ENCODE measurements at regions not wholly inside any gene's neighbourhood (a gene's known extent, or its start where the extent isn't known, plus 50 kb on each side); places are given as distances from the start of the nearest gene placed in this dataset.

DNA sequence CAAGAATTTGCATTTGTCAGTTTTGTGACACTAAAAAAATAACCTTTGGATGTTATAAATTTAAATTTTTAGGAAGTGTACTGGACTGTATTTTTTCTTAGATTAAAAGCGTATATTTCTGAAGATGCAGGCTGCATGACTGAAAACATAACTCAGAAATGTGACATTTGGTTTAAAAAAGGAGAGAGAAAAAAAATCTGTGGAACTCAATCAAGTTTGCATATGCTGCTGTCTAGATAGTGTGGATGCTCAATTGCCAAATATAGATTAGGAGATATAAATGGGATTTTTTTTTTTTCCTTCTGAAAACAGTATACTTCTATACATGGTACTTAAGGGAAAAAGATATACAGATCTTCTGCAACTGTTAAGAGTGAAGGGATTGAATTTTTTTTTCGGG is 402.3 kb downstream of the TAF11L14 start:
- H3K18ac ChIP-seq (ENCODE audit: low read length), result no peak overlapping the region
- no peaks in the 10 kb centered on the region for H3K79me1 ChIP-seq (ENCODE audit: low read length)
- no peak overlapping the region for H4K8ac ChIP-seq (ENCODE audit: low read depth, low read length)
- no peak overlapping the region for H2BK5ac ChIP-seq (ENCODE audit: low read depth, low read length, poor library complexity)
- no peaks in the 10 kb centered on the region for H3K27me3 ChIP-seq (ENCODE audit: insufficient read depth, low read length)
- no peak overlapping the region for H3K14ac ChIP-seq (ENCODE audit: low read length)
- no peak overlapping the region for H3K27ac ChIP-seq (ENCODE audit: low read depth, low read length)
- H3K9ac ChIP-seq (ENCODE audit: low read length), result no peak overlapping the region
- no peaks in the 10 kb centered on the region for H3K4me1 ChIP-seq (ENCODE audit: control insufficient read depth in 1 of 2, insufficient read depth in 2 of 2, low read length in 2 of 2)
- no peak overlapping the region for H4K12ac ChIP-seq (ENCODE audit: low read depth, low read length)
- H3K23ac ChIP-seq (ENCODE audit: low read length), result no peak overlapping the region
- no peak overlapping the region for H4K91ac ChIP-seq (ENCODE audit: low read depth, low read length)
- H3K4me2 ChIP-seq (ENCODE audit: low read length), result no peak overlapping the region
- H3K4ac ChIP-seq (ENCODE audit: low read depth, low read length), result no peak overlapping the region
- H2BK12ac ChIP-seq (ENCODE audit: low read length), result no peak overlapping the region
- H2AFZ ChIP-seq (ENCODE audit: insufficient read depth, low read length, poor library complexity), result no peak overlapping the region
- no peaks in the 10 kb centered on the region for H3K9me3 ChIP-seq (ENCODE audit: insufficient read depth, low read depth, low read length)
- no peak overlapping the region for H2AK5ac ChIP-seq (ENCODE audit: low read length)
- no peak overlapping the region for H3K4me3 ChIP-seq (ENCODE audit: low read depth, low read length)
- H2BK120ac ChIP-seq (ENCODE audit: insufficient read depth, low read length, poor library complexity), result no peak overlapping the region
- H3K36me3 ChIP-seq (ENCODE audit: control insufficient read depth in 1 of 2, insufficient read depth in 2 of 2, low read length in 2 of 2), result no peaks in the 10 kb centered on the region
- DNase-seq, result no peak
- no peaks in the 10 kb centered on the region for H3K79me2 ChIP-seq (ENCODE audit: control insufficient read depth, insufficient read depth, low read length, poor library complexity)
- no CpG with 5 or more reads among the region's 2 CpGs for WGBS (ENCODE audit: extremely low coverage, insufficient coverage, insufficient read length)

DNA sequence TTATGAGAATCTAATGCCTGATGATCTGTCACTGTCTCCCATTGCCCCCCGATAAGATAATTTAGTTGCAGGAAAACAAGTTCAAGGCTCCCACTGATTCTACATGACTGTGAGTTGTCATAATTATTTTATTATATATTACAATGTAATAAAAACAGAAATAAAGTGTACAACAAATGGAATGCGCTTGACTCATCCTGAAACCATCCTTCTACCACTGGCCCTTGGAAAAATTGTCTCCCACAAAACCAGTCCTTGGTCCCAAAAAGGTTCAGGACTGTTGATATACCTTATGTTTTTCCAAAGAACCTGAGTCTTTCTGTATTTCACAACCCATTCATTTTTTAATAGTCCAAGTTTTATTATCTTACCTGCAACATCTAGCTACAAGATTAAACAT is 403.5 kb downstream of the TAF11L14 start:
- no peak for DNase-seq
- Histone ChIP-seq H3K9ac (ENCODE audit: low read length) (no peak overlapping the region), H3K79me1 (ENCODE audit: low read length) (no peaks in the 10 kb centered on the region), H3K18ac (ENCODE audit: low read length) (no peak overlapping the region), H4K12ac (ENCODE audit: low read depth, low read length) (no peak overlapping the region), H4K91ac (ENCODE audit: low read depth, low read length) (no peak overlapping the region), H3K27me3 (ENCODE audit: insufficient read depth, low read length) (no peaks in the 10 kb centered on the region), H3K4ac (ENCODE audit: low read depth, low read length) (no peak overlapping the region), H3K14ac (ENCODE audit: low read length) (no peak overlapping the region), H2BK5ac (ENCODE audit: low read depth, low read length, poor library complexity) (no peak overlapping the region), H4K8ac (ENCODE audit: low read depth, low read length) (no peak overlapping the region), H3K4me2 (ENCODE audit: low read length) (no peak overlapping the region), H3K36me3 (ENCODE audit: control insufficient read depth in 1 of 2, insufficient read depth in 2 of 2, low read length in 2 of 2) (no peaks in the 10 kb centered on the region), H3K79me2 (ENCODE audit: control insufficient read depth, insufficient read depth, low read length, poor library complexity) (no peaks in the 10 kb centered on the region), H2AK5ac (ENCODE audit: low read length) (no peak overlapping the region), H2BK120ac (ENCODE audit: insufficient read depth, low read length, poor library complexity) (no peak overlapping the region), H2BK12ac (ENCODE audit: low read length) (no peak overlapping the region), H3K27ac (ENCODE audit: low read depth, low read length) (no peak overlapping the region), H3K23ac (ENCODE audit: low read length) (no peak overlapping the region), H3K4me3 (ENCODE audit: low read depth, low read length) (no peak overlapping the region), H2AFZ (ENCODE audit: insufficient read depth, low read length, poor library complexity) (no peak overlapping the region), H3K4me1 (ENCODE audit: control insufficient read depth in 1 of 2, insufficient read depth in 2 of 2, low read length in 2 of 2) (no peaks in the 10 kb centered on the region), H3K9me3 (ENCODE audit: insufficient read depth, low read depth, low read length) (no peaks in the 10 kb centered on the region)
- WGBS (ENCODE audit: extremely low coverage, insufficient coverage, insufficient read length), result no CpG with 5 or more reads among the region's 2 CpGs

DNA sequence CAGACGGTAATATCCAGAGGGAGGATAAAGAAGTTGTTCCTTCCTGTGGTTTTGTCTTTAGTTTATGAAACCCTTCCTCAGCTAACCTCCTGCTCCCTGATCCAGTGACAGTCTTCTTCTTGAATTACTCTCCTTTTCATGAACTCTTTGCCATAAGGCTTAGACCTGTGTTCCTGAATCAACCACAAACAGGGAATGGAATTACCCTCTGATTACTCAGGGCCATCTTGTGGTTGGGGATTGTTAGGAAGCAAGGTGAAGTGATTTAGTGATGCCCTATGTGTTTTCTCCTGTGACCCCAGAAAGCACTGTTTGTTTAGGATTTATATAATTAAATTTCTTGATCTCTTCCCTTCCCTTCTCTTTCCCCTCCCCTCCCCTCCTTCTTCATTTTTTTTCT is 409.1 kb downstream of the TAF11L14 start:
- H3K27ac ChIP-seq (ENCODE audit: low read depth, low read length), result no peak overlapping the region
- H3K27me3 ChIP-seq (ENCODE audit: insufficient read depth, low read length), result no peaks in the 10 kb centered on the region
- H3K18ac ChIP-seq (ENCODE audit: low read length), result no peak overlapping the region
- H3K4me2 ChIP-seq (ENCODE audit: low read length), result no peak overlapping the region
- H4K91ac ChIP-seq (ENCODE audit: low read depth, low read length), result no peak overlapping the region
- no CpG with 5 or more reads among the region's 1 CpG for WGBS (ENCODE audit: extremely low coverage, insufficient coverage, insufficient read length)
- no peak overlapping the region for H3K4me3 ChIP-seq (ENCODE audit: low read depth, low read length)
- no peaks in the 10 kb centered on the region for H3K79me2 ChIP-seq (ENCODE audit: control insufficient read depth, insufficient read depth, low read length, poor library complexity)
- H2BK12ac ChIP-seq (ENCODE audit: low read length), result no peak overlapping the region
- no peak overlapping the region for H3K9ac ChIP-seq (ENCODE audit: low read length)
- no peak for DNase-seq
- no peaks in the 10 kb centered on the region for H3K4me1 ChIP-seq (ENCODE audit: control insufficient read depth in 1 of 2, insufficient read depth in 2 of 2, low read length in 2 of 2)
- no peak overlapping the region for H4K12ac ChIP-seq (ENCODE audit: low read depth, low read length)
- no peaks in the 10 kb centered on the region for H3K79me1 ChIP-seq (ENCODE audit: low read length)
- no peaks in the 10 kb centered on the region for H3K9me3 ChIP-seq (ENCODE audit: insufficient read depth, low read depth, low read length)
- H2BK5ac ChIP-seq (ENCODE audit: low read depth, low read length, poor library complexity), result no peak overlapping the region
- H3K23ac ChIP-seq (ENCODE audit: low read length), result no peak overlapping the region
- no peaks in the 10 kb centered on the region for H3K36me3 ChIP-seq (ENCODE audit: control insufficient read depth in 1 of 2, insufficient read depth in 2 of 2, low read length in 2 of 2)
- H3K14ac ChIP-seq (ENCODE audit: low read length), result no peak overlapping the region
- H2BK120ac ChIP-seq (ENCODE audit: insufficient read depth, low read length, poor library complexity), result no peak overlapping the region
- H2AFZ ChIP-seq (ENCODE audit: insufficient read depth, low read length, poor library complexity), result no peak overlapping the region
- no peak overlapping the region for H4K8ac ChIP-seq (ENCODE audit: low read depth, low read length)
- no peak overlapping the region for H3K4ac ChIP-seq (ENCODE audit: low read depth, low read length)
- H2AK5ac ChIP-seq (ENCODE audit: low read length), result no peak overlapping the region

DNA sequence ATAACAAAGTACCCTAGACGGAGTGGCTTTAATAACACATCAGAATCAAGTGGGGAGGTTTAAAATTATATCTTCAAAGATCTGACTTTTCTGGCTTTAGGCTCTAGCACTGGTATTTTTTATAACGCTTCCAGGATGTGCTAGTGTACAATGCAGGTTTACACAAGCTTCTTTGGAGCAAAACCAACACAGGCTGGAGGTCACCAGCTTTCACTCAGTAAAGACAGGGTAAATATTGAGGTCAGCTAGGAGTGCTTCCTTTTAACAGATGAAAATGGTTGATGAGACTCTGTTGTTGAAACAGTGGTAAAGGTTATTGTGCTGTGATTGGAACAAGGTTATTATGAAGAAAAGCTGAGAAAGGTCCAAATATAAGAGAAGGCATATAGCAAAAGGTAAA is 414.2 kb downstream of the TAF11L14 start:
- H3K4ac ChIP-seq (ENCODE audit: low read depth, low read length), result no peak overlapping the region
- no peak overlapping the region for H3K18ac ChIP-seq (ENCODE audit: low read length)
- no peak overlapping the region for H2BK12ac ChIP-seq (ENCODE audit: low read length)
- H2BK120ac ChIP-seq (ENCODE audit: insufficient read depth, low read length, poor library complexity), result no peak overlapping the region
- H3K79me2 ChIP-seq (ENCODE audit: control insufficient read depth, insufficient read depth, low read length, poor library complexity), result no peaks in the 10 kb centered on the region
- no peak overlapping the region for H4K12ac ChIP-seq (ENCODE audit: low read depth, low read length)
- no peak overlapping the region for H2AFZ ChIP-seq (ENCODE audit: insufficient read depth, low read length, poor library complexity)
- H3K36me3 ChIP-seq (ENCODE audit: control insufficient read depth in 1 of 2, insufficient read depth in 2 of 2, low read length in 2 of 2), result no peaks in the 10 kb centered on the region
- H3K23ac ChIP-seq (ENCODE audit: low read length), result no peak overlapping the region
- no peak overlapping the region for H3K27ac ChIP-seq (ENCODE audit: low read depth, low read length)
- no peaks in the 10 kb centered on the region for H3K4me1 ChIP-seq (ENCODE audit: control insufficient read depth in 1 of 2, insufficient read depth in 2 of 2, low read length in 2 of 2)
- H3K4me2 ChIP-seq (ENCODE audit: low read length), result no peak overlapping the region
- H2BK5ac ChIP-seq (ENCODE audit: low read depth, low read length, poor library complexity), result no peak overlapping the region
- H4K91ac ChIP-seq (ENCODE audit: low read depth, low read length), result no peak overlapping the region
- H3K14ac ChIP-seq (ENCODE audit: low read length), result no peak overlapping the region
- no CpG with 5 or more reads among the region's 2 CpGs for WGBS (ENCODE audit: extremely low coverage, insufficient coverage, insufficient read length)
- no peak overlapping the region for H3K9ac ChIP-seq (ENCODE audit: low read length)
- no peak for DNase-seq
- no peaks in the 10 kb centered on the region for H3K9me3 ChIP-seq (ENCODE audit: insufficient read depth, low read depth, low read length)
- H2AK5ac ChIP-seq (ENCODE audit: low read length), result no peak overlapping the region
- H4K8ac ChIP-seq (ENCODE audit: low read depth, low read length), result no peak overlapping the region
- no peaks in the 10 kb centered on the region for H3K79me1 ChIP-seq (ENCODE audit: low read length)
- H3K4me3 ChIP-seq (ENCODE audit: low read depth, low read length), result no peak overlapping the region
- no peaks in the 10 kb centered on the region for H3K27me3 ChIP-seq (ENCODE audit: insufficient read depth, low read length)

Data from trophoblast cell (in vitro differentiated cells and primary cell).